GM12878 (cell line): ENCODE measurements at regions not wholly inside any gene's neighbourhood (a gene's known extent, or its start where the extent isn't known, plus 50 kb on each side); places are given as distances from the start of the nearest gene placed in this dataset.

Experiments
- IRF4 ChIP-seq: IDR thresholded peaks from 2 replicates; pipeline ENCODE4 v1.6.1; 2011; ENCODE audit warnings: low read depth, low read length
- KDM1A ChIP-seq: fragments of 200-600 bp; sonication (generic); IDR thresholded peaks from 2 replicates; pipeline ENCODE4 v1.6.1; 2016; ENCODE audit warnings: borderline replicate concordance
- NBN ChIP-seq: fragments of 450-650 bp; IDR thresholded peaks from 2 replicates; pipeline ENCODE4 v1.6.1; 2016
- RELA ChIP-seq: fragments of 450-650 bp; IDR thresholded peaks from 2 replicates; pipeline ENCODE4 v1.8.0; 2014; ENCODE audit warnings: borderline replicate concordance; ENCODE audit not compliant: partially characterized antibody
- YBX1 ChIP-seq: fragments of 450-650 bp; IDR thresholded peaks from 2 replicates; pipeline ENCODE4 v1.6.1; 2016; ENCODE audit warnings: antibody characterized with exemption
- TF ChIP-seq, protein P1 (sequence below): IDR thresholded peaks from 2 replicates; pipeline ENCODE4 v1.6.1; 2012; ENCODE audit warnings: improper control_type of control experiment, low read depth, low read length; ENCODE audit not compliant: insufficient replicate concordance
- TF ChIP-seq, protein P2 (sequence below): fragments of 450-650 bp; IDR thresholded peaks from 2 replicates; pipeline ENCODE4 v1.6.1; 2018; ENCODE audit warnings: borderline replicate concordance, mild to moderate bottlenecking; ENCODE audit not compliant: partially characterized antibody
- TF ChIP-seq, protein P3 (sequence below): fragments of 450-650 bp; IDR thresholded peaks from 2 replicates; pipeline ENCODE4 v1.6.1; 2016; ENCODE audit warnings: mild to moderate bottlenecking, moderate library complexity, borderline replicate concordance
- TF ChIP-seq, protein P4 (sequence below): IDR thresholded peaks from 2 replicates; pipeline ENCODE4 v1.6.1; 2012; ENCODE audit warnings: mild to moderate bottlenecking, low read depth, low read length
- TF ChIP-seq, protein P5 (sequence below): IDR thresholded peaks from 2 replicates; pipeline ENCODE4 v1.6.1; 2011; ENCODE audit warnings: low read depth, low read length, improper control_type of control experiment, borderline replicate concordance

DNA sequence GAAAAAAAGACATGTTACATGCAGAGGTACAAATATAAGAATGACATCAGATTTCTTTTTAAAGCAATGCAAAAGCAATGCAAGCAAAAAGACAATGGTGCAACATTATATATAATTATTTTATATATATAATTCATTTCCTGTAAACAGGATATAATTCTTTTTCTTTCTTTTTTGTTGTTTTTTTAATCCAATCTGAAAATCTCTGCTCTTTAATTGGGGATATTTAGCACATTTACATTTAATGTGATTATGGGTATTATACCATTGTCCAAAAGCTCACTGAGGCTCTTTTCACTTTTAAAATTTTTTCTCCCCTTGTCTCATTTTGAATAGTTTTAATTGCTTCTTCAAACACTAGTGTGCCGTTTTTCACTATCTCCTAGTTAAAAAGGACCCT, 148.9 kb downstream of the FGF18 start (continued):
- TF ChIP-seq, protein P1, sequence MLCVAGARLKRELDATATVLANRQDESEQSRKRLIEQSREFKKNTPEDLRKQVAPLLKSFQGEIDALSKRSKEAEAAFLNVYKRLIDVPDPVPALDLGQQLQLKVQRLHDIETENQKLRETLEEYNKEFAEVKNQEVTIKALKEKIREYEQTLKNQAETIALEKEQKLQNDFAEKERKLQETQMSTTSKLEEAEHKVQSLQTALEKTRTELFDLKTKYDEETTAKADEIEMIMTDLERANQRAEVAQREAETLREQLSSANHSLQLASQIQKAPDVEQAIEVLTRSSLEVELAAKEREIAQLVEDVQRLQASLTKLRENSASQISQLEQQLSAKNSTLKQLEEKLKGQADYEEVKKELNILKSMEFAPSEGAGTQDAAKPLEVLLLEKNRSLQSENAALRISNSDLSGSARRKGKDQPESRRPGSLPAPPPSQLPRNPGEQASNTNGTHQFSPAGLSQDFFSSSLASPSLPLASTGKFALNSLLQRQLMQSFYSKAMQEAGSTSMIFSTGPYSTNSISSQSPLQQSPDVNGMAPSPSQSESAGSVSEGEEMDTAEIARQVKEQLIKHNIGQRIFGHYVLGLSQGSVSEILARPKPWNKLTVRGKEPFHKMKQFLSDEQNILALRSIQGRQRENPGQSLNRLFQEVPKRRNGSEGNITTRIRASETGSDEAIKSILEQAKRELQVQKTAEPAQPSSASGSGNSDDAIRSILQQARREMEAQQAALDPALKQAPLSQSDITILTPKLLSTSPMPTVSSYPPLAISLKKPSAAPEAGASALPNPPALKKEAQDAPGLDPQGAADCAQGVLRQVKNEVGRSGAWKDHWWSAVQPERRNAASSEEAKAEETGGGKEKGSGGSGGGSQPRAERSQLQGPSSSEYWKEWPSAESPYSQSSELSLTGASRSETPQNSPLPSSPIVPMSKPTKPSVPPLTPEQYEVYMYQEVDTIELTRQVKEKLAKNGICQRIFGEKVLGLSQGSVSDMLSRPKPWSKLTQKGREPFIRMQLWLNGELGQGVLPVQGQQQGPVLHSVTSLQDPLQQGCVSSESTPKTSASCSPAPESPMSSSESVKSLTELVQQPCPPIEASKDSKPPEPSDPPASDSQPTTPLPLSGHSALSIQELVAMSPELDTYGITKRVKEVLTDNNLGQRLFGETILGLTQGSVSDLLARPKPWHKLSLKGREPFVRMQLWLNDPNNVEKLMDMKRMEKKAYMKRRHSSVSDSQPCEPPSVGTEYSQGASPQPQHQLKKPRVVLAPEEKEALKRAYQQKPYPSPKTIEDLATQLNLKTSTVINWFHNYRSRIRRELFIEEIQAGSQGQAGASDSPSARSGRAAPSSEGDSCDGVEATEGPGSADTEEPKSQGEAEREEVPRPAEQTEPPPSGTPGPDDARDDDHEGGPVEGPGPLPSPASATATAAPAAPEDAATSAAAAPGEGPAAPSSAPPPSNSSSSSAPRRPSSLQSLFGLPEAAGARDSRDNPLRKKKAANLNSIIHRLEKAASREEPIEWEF = no peak
- TF ChIP-seq YBX1 (no peak), IRF4 (no peak), KDM1A (no peak), NBN (no peak), RELA (no peak)
- TF ChIP-seq, protein P2, sequence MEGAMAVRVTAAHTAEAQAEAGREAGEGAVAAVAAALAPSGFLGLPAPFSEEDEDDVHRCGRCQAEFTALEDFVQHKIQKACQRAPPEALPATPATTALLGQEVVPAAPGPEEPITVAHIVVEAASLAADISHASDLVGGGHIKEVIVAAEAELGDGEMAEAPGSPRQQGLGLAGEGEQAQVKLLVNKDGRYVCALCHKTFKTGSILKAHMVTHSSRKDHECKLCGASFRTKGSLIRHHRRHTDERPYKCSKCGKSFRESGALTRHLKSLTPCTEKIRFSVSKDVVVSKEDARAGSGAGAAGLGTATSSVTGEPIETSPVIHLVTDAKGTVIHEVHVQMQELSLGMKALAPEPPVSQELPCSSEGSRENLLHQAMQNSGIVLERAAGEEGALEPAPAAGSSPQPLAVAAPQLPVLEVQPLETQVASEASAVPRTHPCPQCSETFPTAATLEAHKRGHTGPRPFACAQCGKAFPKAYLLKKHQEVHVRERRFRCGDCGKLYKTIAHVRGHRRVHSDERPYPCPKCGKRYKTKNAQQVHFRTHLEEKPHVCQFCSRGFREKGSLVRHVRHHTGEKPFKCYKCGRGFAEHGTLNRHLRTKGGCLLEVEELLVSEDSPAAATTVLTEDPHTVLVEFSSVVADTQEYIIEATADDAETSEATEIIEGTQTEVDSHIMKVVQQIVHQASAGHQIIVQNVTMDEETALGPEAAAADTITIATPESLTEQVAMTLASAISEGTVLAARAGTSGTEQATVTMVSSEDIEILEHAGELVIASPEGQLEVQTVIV = no peak
- TF ChIP-seq, protein P3, sequence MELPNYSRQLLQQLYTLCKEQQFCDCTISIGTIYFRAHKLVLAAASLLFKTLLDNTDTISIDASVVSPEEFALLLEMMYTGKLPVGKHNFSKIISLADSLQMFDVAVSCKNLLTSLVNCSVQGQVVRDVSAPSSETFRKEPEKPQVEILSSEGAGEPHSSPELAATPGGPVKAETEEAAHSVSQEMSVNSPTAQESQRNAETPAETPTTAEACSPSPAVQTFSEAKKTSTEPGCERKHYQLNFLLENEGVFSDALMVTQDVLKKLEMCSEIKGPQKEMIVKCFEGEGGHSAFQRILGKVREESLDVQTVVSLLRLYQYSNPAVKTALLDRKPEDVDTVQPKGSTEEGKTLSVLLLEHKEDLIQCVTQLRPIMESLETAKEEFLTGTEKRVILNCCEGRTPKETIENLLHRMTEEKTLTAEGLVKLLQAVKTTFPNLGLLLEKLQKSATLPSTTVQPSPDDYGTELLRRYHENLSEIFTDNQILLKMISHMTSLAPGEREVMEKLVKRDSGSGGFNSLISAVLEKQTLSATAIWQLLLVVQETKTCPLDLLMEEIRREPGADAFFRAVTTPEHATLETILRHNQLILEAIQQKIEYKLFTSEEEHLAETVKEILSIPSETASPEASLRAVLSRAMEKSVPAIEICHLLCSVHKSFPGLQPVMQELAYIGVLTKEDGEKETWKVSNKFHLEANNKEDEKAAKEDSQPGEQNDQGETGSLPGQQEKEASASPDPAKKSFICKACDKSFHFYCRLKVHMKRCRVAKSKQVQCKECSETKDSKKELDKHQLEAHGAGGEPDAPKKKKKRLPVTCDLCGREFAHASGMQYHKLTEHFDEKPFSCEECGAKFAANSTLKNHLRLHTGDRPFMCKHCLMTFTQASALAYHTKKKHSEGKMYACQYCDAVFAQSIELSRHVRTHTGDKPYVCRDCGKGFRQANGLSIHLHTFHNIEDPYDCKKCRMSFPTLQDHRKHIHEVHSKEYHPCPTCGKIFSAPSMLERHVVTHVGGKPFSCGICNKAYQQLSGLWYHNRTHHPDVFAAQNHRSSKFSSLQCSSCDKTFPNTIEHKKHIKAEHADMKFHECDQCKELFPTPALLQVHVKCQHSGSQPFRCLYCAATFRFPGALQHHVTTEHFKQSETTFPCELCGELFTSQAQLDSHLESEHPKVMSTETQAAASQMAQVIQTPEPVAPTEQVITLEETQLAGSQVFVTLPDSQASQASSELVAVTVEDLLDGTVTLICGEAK = no peak
- TF ChIP-seq, protein P4, sequence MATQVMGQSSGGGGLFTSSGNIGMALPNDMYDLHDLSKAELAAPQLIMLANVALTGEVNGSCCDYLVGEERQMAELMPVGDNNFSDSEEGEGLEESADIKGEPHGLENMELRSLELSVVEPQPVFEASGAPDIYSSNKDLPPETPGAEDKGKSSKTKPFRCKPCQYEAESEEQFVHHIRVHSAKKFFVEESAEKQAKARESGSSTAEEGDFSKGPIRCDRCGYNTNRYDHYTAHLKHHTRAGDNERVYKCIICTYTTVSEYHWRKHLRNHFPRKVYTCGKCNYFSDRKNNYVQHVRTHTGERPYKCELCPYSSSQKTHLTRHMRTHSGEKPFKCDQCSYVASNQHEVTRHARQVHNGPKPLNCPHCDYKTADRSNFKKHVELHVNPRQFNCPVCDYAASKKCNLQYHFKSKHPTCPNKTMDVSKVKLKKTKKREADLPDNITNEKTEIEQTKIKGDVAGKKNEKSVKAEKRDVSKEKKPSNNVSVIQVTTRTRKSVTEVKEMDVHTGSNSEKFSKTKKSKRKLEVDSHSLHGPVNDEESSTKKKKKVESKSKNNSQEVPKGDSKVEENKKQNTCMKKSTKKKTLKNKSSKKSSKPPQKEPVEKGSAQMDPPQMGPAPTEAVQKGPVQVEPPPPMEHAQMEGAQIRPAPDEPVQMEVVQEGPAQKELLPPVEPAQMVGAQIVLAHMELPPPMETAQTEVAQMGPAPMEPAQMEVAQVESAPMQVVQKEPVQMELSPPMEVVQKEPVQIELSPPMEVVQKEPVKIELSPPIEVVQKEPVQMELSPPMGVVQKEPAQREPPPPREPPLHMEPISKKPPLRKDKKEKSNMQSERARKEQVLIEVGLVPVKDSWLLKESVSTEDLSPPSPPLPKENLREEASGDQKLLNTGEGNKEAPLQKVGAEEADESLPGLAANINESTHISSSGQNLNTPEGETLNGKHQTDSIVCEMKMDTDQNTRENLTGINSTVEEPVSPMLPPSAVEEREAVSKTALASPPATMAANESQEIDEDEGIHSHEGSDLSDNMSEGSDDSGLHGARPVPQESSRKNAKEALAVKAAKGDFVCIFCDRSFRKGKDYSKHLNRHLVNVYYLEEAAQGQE = no peak
- TF ChIP-seq, protein P5, sequence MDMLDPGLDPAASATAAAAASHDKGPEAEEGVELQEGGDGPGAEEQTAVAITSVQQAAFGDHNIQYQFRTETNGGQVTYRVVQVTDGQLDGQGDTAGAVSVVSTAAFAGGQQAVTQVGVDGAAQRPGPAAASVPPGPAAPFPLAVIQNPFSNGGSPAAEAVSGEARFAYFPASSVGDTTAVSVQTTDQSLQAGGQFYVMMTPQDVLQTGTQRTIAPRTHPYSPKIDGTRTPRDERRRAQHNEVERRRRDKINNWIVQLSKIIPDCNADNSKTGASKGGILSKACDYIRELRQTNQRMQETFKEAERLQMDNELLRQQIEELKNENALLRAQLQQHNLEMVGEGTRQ = no peak
